ENCODE measurements at regions not wholly inside any gene's neighbourhood (a gene's known extent, or its start where the extent isn't known, plus 50 kb on each side); places are given as distances from the start of the nearest gene placed in this dataset.

- no peak for DNase-seq (ENCODE audit: low spot score)
- no peak overlapping the region for H3K27ac ChIP-seq
- ChIA-PET POLR2A (ENCODE audit: low non-redundant PET) (no interaction called here), CTCF (no interaction called here)
- no peak for TF ChIP-seq CTCF (conservative IDR thresholded peaks at IDR 0.05; ENCODE audit: low read depth)
Observed at GRCh38 chr1:199875337-199875736, 152.2 kb upstream of the NR5A2 start.

GRCh38 chr1:199875856-199876255 lies 151.7 kb upstream of the NR5A2 start:
- H3K27ac ChIP-seq: no peak overlapping the region
- CTCF ChIA-PET: no interaction called here
- no peak for DNase-seq (ENCODE audit: low spot score)
- TF ChIP-seq CTCF (conservative IDR thresholded peaks at IDR 0.05; ENCODE audit: low read depth): no peak
- POLR2A ChIA-PET (ENCODE audit: low non-redundant PET): no interaction called here

- H3K27ac ChIP-seq: no peak overlapping the region
- ChIA-PET POLR2A (ENCODE audit: low non-redundant PET) (no interaction called here), CTCF (interaction anchor here (0.6 kb wide), 2 partner anchors 11 to 121 kb away, joined by 5 to 6 read pairs; no protein-coding TSS in a partner anchor)
- DNase-seq (ENCODE audit: low spot score): no peak
- TF ChIP-seq CTCF (conservative IDR thresholded peaks at IDR 0.05; ENCODE audit: low read depth): no peak
Observed at GRCh38 chr1:199877526-199878384, 149.8 kb upstream of the NR5A2 start.

GRCh38 chr1:199878823-199879222 lies 148.7 kb upstream of the NR5A2 start:
- CTCF ChIA-PET: interaction anchor here (0.6 kb wide), 1 partner anchor 507 kb away, joined by 4 read pairs; no protein-coding TSS in a partner anchor

GRCh38 chr1:199898654-199899053 lies 128.9 kb upstream of the NR5A2 start:
- peak; percentile 32 for DNase-seq (ENCODE audit: low spot score)
- TF ChIP-seq CTCF (conservative IDR thresholded peaks at IDR 0.05; ENCODE audit: low read depth): no peak
- ChIA-PET POLR2A (ENCODE audit: low non-redundant PET) (no interaction called here), CTCF (no interaction called here)
- H3K27ac ChIP-seq: no peak overlapping the region

More at GRCh38 chr1:199878823-199879222, 148.7 kb upstream of the NR5A2 start:
- TF ChIP-seq CTCF (conservative IDR thresholded peaks at IDR 0.05; ENCODE audit: low read depth): no peak
- POLR2A ChIA-PET (ENCODE audit: low non-redundant PET): no interaction called here
- DNase-seq (ENCODE audit: low spot score): no peak
- no peak overlapping the region for H3K27ac ChIP-seq

GRCh38 chr1:199901341-199901740 lies 126.2 kb upstream of the NR5A2 start:
- ChIA-PET POLR2A (ENCODE audit: low non-redundant PET) (no interaction called here), CTCF (no interaction called here)
- no peak for TF ChIP-seq CTCF (conservative IDR thresholded peaks at IDR 0.05; ENCODE audit: low read depth)
- DNase-seq (ENCODE audit: low spot score): no peak
- no peak overlapping the region for H3K27ac ChIP-seq
